Left hindlimb (tissue), 1 donor: ENCODE measurements at regions not wholly inside any gene's neighbourhood (a gene's known extent, or its start where the extent isn't known, plus 50 kb on each side); places are given as distances from the start of the nearest gene placed in this dataset.

Source experiments
- DNase-seq: peaks from one replicate; pipeline ENCODE4 v3.0.0-alpha.2; 2018

- no peak for DNase-seq
These were observed 124.4 kb upstream of the SLC34A2 start for GRCh38 chr4:25531272-25531671.

- no peak for DNase-seq
These were observed 123.1 kb upstream of the SLC34A2 start for GRCh38 chr4:25532591-25532990.

DNA sequence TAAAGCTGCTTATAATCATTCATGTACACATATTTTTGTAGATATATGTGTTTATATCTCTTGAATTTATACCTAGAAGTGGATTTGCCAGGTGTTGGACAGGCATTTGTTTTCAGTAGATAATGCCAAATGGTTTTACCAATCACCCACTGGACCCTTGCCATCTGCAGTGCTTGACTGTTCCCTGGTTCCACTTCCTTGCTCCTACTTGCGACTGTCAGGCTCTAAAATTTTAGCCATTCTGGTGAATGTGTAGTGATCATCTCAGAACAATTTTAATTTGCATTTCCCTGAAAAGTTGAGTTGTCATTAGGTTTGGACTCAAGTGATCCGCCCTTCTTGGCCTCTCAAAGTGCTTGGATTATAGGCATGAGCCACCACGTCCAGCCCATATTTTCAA, 122.4 kb upstream of the SLC34A2 start:
- DNase-seq: no peak

DNA sequence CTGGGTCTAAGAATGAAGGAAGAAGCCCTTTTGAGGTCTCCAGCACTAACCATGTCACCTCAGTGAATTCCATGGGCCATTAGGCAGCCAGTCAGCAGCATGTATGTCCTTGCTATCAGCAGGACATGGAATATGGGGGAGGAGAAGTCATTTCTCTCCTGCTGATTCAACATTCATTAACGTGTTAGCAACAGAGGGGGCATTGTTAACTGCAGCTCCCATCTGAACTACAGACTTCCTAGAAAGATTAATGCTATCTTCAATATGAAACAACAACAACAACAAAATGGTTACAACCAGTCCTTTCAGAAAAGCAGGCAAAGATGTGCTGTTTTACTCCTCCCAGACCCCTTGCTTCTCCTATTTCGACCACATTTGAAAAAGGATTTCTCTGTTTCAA, 120.4 kb upstream of the SLC34A2 start:
- DNase-seq: no peak

- no peak for DNase-seq
These were observed 119.8 kb upstream of the SLC34A2 start for GRCh38 chr4:25535701-25536473.

DNA sequence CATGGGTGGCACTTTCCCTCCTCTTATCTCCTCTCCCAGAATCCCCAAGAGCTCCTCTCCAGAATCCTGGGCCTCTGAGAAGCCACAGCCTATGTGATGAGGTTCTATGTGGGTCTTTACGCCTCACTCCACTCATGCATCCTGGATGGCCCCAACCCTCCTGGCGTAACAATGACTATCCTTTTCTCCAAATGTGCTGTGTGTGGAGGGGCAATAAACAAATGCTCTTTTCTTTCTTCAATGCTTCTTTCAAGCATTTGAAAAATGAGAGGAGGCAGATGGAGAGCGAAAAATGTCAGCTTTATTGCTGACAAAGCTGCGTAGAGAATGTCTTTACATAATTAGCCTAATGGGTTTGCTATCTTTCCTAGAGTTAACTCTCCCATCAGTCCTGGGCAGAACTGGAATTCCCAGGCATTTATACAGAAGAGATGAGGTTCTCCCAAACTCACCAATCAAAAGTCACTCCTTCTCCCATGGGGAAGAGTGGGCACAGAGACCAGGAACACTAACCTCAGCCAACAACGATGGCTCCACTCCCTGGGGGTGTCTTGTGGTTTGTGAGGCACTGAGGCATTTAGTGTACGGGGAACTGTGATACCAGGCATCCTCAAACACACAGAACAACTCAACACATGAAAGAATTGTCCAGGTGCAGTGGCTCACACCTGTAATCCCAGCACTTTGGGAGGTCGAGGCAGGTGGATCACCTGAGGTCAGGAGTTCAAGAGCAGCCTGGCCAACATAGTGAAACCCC, 118.9 kb upstream of the SLC34A2 start:
- no peak for DNase-seq

GRCh38 chr4:25538430-25538829, 117.2 kb upstream of the SLC34A2 start:
- no peak for DNase-seq

DNA sequence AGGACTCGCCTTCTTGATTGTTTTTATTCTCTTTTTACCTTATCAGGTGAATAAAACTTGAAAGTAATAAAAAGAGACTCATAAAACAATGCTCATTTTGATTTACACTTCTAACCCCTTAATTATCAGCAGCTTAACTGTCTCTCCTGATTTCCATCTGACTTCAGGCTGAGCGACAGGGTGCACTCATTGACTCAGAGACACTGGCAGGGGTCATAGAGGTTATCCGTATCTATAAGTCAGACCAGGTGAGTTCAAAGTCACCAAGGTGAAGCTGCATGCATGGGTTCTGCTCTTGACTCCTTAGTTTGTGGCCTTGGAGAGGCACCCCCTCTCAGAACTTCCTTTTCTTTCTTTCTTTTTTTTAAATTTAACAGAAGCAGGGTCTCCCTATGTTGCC, 116.4 kb upstream of the SLC34A2 start:
- DNase-seq: no peak

GRCh38 chr4:25540734-25541133, 114.9 kb upstream of the SLC34A2 start:
- no peak for DNase-seq

DNA sequence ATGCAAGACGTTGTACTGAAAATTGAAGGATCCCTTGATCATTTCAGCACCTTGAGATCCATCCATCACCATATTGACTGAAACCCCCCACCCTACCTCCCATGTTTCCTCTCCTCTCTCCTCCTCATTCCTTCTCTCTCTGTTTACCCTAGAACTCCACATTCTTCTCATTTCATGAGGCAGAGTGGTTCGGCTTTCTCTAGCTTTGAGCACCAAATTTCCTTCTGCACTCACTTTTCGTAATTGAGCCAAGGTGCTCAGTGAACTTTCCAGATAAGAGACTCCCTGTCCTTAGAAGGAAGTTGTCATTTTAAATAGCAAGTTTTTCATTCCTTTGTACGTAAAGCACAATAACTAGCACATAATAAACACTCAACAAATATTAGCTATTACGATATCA, 108.3 kb upstream of the SLC34A2 start:
- no peak for DNase-seq

DNA sequence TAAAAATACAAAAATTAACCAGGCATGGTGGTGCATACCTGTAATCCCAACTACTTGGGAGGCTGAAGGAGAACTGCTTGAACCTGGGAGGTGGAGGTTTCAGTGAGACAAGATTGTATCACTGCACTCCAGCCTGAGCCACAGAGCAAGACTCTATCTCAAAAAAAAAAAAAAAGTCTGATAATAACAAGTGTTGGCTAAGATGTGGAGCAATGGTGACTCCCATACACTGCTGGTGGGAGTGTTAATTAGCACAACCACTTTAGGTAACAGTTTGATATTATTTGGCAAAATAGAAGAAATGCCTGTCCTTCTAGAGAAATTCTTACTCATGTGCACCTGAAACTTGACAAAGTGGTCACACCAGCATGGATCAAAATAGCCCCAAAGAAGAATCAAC, 106.2 kb upstream of the SLC34A2 start:
- no peak for DNase-seq

DNA sequence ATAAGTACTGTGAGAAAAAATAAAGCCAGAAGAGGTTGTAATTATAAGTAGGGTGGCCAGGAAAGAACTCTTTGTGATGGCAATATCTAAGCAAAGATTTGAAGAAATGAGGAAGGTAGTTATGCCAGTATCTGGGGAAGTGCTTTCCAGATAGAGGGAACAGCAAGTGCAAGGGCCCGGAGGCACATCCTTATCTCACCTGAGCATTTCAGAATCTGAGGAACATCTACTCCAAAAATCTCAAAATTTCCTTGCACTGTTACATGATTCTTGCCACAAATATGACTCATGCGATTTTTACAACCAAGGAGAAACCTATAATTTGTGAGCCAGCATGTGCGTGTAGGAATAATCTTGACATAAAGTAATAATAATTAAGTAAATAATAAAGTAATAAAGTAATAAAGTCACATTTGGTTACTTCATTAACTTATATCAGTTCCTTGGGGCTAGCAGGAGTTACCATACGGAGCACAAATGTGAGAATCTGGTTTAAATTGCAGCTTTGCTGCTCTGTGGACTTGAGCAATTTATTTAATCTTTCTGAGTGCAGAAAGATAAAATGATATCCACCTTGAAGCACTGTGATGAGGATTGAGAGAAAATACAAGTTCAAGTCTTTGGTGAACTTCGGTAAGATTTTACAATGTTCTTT, 105.1 kb upstream of the SLC34A2 start:
- no peak for DNase-seq

- no peak for DNase-seq
These were observed 104.0 kb upstream of the SLC34A2 start for GRCh38 chr4:25551605-25552004.

DNA sequence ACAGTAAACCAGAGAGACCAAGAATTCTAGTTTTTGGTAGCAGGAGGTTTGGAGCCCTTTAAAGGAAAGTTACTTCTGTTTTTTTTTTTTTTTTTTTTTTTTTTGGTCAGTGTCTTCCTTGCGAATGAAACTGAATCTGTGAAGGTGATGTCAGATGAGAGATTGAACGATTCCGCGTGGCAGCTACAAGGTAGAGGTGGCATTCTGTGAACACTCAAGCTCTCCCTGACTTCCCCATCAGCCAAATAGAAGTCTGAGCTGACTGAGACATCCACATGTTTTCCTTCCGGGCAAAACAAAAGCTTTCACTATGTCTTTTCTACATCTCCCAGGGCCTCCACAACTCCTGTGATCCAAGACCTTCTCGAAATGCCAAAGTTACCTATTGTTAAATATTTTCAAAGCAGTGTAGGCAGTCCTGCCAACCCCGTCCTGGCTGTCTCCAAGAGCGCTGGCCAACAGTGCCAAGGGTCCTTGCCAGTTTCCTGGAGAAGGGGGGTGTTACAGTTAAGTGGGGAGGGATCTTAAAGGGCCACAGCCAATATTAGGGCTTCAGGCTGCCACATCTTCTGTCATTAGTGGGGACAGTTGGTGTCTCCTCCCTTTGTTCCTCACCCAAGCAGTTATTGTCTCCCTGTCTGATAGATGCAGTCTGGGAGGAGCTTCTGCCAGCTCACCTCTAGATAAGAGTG, 102.9 kb upstream of the SLC34A2 start:
- DNase-seq: no peak

- DNase-seq: no peak
These were observed 96.1 kb upstream of the SLC34A2 start for GRCh38 chr4:25559508-25559907.

DNA sequence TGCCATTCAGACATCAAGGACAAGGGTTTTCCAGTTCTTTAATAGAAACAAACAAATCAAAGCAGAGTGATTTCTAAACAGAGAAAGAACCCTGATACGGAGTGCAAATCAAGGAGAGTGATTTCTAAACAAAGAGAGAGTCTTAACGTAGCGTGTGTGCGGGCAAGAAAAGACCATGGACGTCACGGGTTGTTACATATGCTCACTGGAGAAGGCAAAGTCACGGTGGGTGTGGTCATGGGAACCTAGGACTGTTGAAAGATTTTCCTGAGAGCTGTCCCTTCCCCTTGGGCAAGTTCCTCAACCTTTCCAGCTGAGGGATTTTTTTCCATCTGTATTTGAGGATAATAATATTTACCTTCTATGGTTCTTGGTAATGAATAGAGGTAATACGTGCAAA, 95.0 kb upstream of the SLC34A2 start:
- DNase-seq: no peak

DNA sequence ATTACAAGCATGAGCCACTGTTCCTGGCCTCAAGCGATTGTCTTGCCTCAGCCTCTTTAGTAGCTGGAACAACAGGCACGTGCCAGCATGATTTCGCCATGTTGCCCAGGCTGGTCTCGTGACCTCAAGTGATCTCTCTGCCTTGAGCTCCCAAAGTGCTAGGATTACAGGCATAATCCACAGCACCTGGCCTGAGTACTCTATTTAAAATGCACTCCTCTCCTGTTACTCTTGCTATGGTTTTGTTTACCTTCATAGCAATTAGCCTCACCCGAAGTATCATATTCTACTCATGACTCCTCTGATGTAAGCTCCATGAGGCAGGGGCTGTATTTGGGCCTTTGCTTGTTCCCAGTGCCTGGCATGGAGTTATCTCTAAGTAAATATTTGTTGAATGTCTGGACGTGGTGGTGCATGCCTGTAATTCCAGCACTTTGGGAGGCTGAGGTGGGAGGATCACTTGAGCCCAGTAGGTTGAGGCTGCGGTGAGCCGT, 92.5 kb upstream of the SLC34A2 start:
- DNase-seq: no peak

DNA sequence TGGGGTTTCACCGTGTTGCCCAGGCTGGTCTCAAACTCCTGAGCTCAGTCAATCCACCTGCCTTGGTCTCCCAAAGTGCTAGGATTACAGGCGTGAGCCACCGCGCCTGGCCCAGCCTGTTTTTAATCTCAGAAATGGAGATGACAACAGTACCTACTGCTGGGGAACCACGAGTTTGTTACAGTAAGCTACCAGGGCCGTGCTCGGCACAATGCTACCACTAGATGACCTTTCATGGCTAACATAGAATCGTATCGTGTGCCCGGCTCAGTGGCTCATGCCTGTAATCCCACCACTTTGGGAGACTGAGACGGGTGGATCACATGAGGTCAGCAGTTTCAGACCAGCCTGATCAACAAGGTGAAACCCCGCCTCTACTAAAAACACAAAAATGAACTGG, 90.8 kb upstream of the SLC34A2 start:
- DNase-seq: no peak

DNA sequence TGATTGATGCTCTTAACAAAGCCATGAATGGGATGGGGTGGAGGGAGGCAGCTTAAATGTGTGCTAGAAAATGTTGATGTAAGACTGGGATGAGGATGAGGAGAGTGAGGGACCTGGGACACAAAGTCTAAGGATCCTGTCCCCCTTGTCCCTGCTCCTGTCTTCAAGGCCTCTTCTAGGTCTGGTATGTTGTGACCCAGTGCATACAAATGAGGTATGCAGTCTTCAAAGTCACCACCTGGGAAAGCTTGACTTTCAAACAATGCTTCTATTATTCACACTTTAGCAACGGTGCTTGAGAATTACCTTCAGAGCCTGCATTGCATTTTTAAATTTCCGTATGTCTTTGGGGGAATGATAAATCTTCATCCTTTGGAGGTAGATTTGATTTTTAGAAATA, 88.4 kb upstream of the SLC34A2 start:
- DNase-seq: no peak

DNA sequence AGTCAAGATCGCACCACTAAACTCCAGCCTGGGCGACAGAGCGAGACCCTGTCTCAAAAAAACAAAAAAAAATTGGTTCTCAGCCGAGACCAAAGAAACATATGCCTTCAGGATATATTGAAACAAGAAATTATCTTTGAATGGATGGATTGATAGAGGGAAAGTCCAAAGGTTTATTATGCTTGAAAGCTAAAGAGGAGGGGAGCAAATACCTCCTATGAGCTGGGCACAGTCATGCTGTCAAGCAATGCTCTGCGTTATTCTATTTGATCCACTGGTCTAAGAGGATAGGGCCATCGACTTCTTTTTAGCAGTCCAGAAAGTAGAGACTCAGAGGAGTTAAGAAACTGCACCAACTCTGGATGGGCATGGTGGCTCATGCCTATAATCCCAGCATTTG, 85.9 kb upstream of the SLC34A2 start:
- DNase-seq: no peak

- no peak for DNase-seq
These were observed 80.0 kb upstream of the SLC34A2 start for GRCh38 chr4:25575611-25576010.

GRCh38 chr4:25578432-25578831, 77.2 kb upstream of the SLC34A2 start:
- DNase-seq: no peak
